DMS114 treated with DMSO at 0.1 percent for 48 hours (cell line): ENCODE measurements at regions not wholly inside any gene's neighbourhood (a gene's known extent, or its start where the extent isn't known, plus 50 kb on each side); places are given as distances from the start of the nearest gene placed in this dataset.
"Not testable (repeated sequence)": the region's sequence is repeated elsewhere in the genome, so short reads cannot be mapped to it uniquely, and the experiment has no call there.

Experiments
- DNase-seq: peaks from one replicate; lab custom pipeline; 2025; ENCODE audit not compliant: unreplicated experiment; lab: John Stamatoyannopoulos, UW

GRCh38 chr11:116030697-116031331 is 526.6 kb upstream of the CADM1 start:
- no peak for DNase-seq

GRCh38 chr11:116028506-116028905 is 524.3 kb upstream of the CADM1 start:
- DNase-seq, result not testable (repeated sequence)

- no peak for DNase-seq
These were observed 495.2 kb upstream of the CADM1 start for GRCh38 chr11:115999437-115999836.

- no peak for DNase-seq
These were observed 492.6 kb upstream of the CADM1 start for GRCh38 chr11:115996808-115997188.

- DNase-seq, result no peak
These were observed 492.1 kb upstream of the CADM1 start for GRCh38 chr11:115996125-115996807.

- no peak for DNase-seq
These were observed 489.4 kb upstream of the CADM1 start for GRCh38 chr11:115993590-115993989.

GRCh38 chr11:115990004-115990447 is 485.8 kb upstream of the CADM1 start:
- peak; percentile 3 for DNase-seq

GRCh38 chr11:115985896-115986295 is 481.7 kb upstream of the CADM1 start:
- no peak for DNase-seq

- no peak for DNase-seq
These were observed 480.0 kb upstream of the CADM1 start for GRCh38 chr11:115984228-115984627.

- no peak for DNase-seq
These were observed 478.5 kb upstream of the CADM1 start for GRCh38 chr11:115982666-115983065.

- DNase-seq, result no peak
These were observed 477.7 kb upstream of the CADM1 start for GRCh38 chr11:115981814-115982471.

GRCh38 chr11:115981104-115981481 is 476.9 kb upstream of the CADM1 start:
- DNase-seq, result no peak

GRCh38 chr11:115980337-115981103 is 476.3 kb upstream of the CADM1 start:
- DNase-seq, result no peak

GRCh38 chr11:115974703-115975102 is 470.5 kb upstream of the CADM1 start:
- DNase-seq, result no peak

GRCh38 chr11:115967203-115967602 is 463.0 kb upstream of the CADM1 start:
- DNase-seq, result not testable (repeated sequence)

- DNase-seq, result no peak
These were observed 461.7 kb upstream of the CADM1 start for GRCh38 chr11:115965767-115966504.

- DNase-seq, result no peak
These were observed 459.9 kb upstream of the CADM1 start for GRCh38 chr11:115964091-115964490.

- DNase-seq, result no peak
These were observed 458.9 kb upstream of the CADM1 start for GRCh38 chr11:115963156-115963555.

GRCh38 chr11:115961159-115962003 is 457.2 kb upstream of the CADM1 start:
- DNase-seq, result no peak

GRCh38 chr11:115959081-115959486 is 454.9 kb upstream of the CADM1 start:
- no peak for DNase-seq
